ENCODE measurements at regions not wholly inside any gene's neighbourhood (a gene's known extent, or its start where the extent isn't known, plus 50 kb on each side); places are given as distances from the start of the nearest gene placed in this dataset.

DNA sequence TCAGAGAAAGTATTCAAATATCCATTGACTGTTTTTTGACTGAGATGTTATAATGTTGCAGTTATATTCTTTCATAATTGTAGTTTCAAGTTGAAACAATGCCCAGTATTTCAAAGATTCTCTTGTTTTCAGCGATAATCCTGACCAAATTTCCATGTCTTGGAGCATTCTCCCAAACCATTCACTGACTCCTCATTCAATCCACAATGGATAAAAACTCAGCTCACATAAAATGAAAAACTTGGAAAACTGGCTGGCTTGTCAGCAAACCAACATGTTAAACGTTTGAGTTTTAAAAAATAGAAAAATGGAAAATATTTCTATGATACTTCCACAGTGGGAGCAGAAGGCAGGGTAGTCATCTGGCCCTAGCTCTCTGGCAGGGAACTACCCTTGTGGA, 184.4 kb downstream of the C7orf25 start:
- no peaks in the 10 kb centered on the region for H3K4me1 ChIP-seq (replicated peaks in 1 of 2; ENCODE audit: control insufficient read depth in 2 of 2, insufficient read depth in 2 of 2, low read length in 2 of 2)
- no peaks in the 10 kb centered on the region for H3K79me2 ChIP-seq (ENCODE audit: control insufficient read depth, insufficient read depth, low read length)
- H3K9ac ChIP-seq (ENCODE audit: insufficient read depth in 1 of 2, low read depth in 2 of 2, low read length in 2 of 2), result no peak overlapping the region
- no peak for DNase-seq (ENCODE audit: extremely low read depth in 1 of 4, low spot score in 3 of 4)
- intact Hi-C loops (cut with micrococcal nuclease), result no loop called here
- no TSS peak for BruUV-seq (replicated peaks)
- 0 out of 5 replicates have a peak, but pooled peaks cover 0 to 8% of the 10 kb centered on the region in 2 experiments for H3K27me3 ChIP-seq (ENCODE audit: control insufficient read depth in 2 of 2, insufficient read depth in 2 of 2, low read length in 2 of 2)
- in situ Hi-C loops (cut with MboI), result no loop called here
- 0% methylated on average over 2 of the region's 2 CpGs for WGBS (ENCODE audit: insufficient coverage, low coverage, missing lambda C conversion rate)
- no peaks in the 10 kb centered on the region for H3K36me3 ChIP-seq (ENCODE audit: control insufficient read depth, insufficient read depth, low read length)
- no peaks in the 10 kb centered on the region for H4K20me1 ChIP-seq (replicated peaks; ENCODE audit: control insufficient read depth, insufficient read depth, low read length)
- CTCF ChIA-PET (ENCODE audit: low intra/inter-chr PET ratio), result no interaction called here
- no peaks in the 10 kb centered on the region for H3K9me3 ChIP-seq (replicated peaks; ENCODE audit: control insufficient read depth, insufficient read depth, low read depth, low read length)
- ATAC-seq, result no peak
- no peak for FAIRE-seq
- no peak overlapping the region for H3K4me2 ChIP-seq (ENCODE audit: insufficient read depth, low read length)
- TF ChIP-seq, protein P1, sequence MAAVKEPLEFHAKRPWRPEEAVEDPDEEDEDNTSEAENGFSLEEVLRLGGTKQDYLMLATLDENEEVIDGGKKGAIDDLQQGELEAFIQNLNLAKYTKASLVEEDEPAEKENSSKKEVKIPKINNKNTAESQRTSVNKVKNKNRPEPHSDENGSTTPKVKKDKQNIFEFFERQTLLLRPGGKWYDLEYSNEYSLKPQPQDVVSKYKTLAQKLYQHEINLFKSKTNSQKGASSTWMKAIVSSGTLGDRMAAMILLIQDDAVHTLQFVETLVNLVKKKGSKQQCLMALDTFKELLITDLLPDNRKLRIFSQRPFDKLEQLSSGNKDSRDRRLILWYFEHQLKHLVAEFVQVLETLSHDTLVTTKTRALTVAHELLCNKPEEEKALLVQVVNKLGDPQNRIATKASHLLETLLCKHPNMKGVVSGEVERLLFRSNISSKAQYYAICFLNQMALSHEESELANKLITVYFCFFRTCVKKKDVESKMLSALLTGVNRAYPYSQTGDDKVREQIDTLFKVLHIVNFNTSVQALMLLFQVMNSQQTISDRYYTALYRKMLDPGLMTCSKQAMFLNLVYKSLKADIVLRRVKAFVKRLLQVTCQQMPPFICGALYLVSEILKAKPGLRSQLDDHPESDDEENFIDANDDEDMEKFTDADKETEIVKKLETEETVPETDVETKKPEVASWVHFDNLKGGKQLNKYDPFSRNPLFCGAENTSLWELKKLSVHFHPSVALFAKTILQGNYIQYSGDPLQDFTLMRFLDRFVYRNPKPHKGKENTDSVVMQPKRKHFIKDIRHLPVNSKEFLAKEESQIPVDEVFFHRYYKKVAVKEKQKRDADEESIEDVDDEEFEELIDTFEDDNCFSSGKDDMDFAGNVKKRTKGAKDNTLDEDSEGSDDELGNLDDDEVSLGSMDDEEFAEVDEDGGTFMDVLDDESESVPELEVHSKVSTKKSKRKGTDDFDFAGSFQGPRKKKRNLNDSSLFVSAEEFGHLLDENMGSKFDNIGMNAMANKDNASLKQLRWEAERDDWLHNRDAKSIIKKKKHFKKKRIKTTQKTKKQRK (IDR thresholded peaks at IDR 0.05; ENCODE audit: borderline replicate concordance, low read depth, low read length), result no peak
- TF ChIP-seq, protein P2, sequence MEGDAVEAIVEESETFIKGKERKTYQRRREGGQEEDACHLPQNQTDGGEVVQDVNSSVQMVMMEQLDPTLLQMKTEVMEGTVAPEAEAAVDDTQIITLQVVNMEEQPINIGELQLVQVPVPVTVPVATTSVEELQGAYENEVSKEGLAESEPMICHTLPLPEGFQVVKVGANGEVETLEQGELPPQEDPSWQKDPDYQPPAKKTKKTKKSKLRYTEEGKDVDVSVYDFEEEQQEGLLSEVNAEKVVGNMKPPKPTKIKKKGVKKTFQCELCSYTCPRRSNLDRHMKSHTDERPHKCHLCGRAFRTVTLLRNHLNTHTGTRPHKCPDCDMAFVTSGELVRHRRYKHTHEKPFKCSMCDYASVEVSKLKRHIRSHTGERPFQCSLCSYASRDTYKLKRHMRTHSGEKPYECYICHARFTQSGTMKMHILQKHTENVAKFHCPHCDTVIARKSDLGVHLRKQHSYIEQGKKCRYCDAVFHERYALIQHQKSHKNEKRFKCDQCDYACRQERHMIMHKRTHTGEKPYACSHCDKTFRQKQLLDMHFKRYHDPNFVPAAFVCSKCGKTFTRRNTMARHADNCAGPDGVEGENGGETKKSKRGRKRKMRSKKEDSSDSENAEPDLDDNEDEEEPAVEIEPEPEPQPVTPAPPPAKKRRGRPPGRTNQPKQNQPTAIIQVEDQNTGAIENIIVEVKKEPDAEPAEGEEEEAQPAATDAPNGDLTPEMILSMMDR (IDR thresholded peaks at IDR 0.05 in 2 of 3, conservative IDR thresholded peaks at IDR 0.05 in 1 of 3; ENCODE audit: insufficient read depth in 2 of 3, low read depth in 1 of 3, low read length in 3 of 3), result no peak
- H3K9me1 ChIP-seq (ENCODE audit: control insufficient read depth, insufficient read depth, low read length), result no peaks in the 10 kb centered on the region
- no peak overlapping the region for H3K4me3 ChIP-seq
- POLR2A ChIA-PET, result no interaction called here
- H3K27ac ChIP-seq (ENCODE audit: extremely low read depth, low read depth, low read length), result no peak overlapping the region
- H2AFZ ChIP-seq (ENCODE audit: low read depth, low read length), result no peak overlapping the region

Data from K562 (cell line).